Bronchial epithelial cell (primary cell): ENCODE measurements at regions not wholly inside any gene's neighbourhood (a gene's known extent, or its start where the extent isn't known, plus 50 kb on each side); places are given as distances from the start of the nearest gene placed in this dataset.

ENCODE experiments used
- DNase-seq: peaks from one replicate; pipeline ENCODE4 v3.0.0-alpha.2; 2010; ENCODE audit warnings: low read depth
- FAIRE-seq: peaks from 2 replicates; lab custom pipeline; 2011; peaks lifted over from hg19 to GRCh38; lab: Jason Lieb, UNC
- H3K27me3 ChIP-seq: 2 replicates; pipeline ENCODE4 v1.5.1; 2011; ENCODE audit warnings: low read length; ENCODE audit not compliant: control insufficient read depth, insufficient read depth
- H3K36me3 ChIP-seq: 2 replicates; pipeline ENCODE4 v1.5.1; 2011; ENCODE audit warnings: low read length; ENCODE audit not compliant: control insufficient read depth, insufficient read depth
- H3K4me3 ChIP-seq: 2 replicates; pipeline ENCODE4 v1.5.1; 2011; ENCODE audit warnings: mild to moderate bottlenecking, low read depth, low read length, control low read depth
- CTCF ChIP-seq: IDR thresholded peaks from 2 replicates; pipeline ENCODE4 v1.5.1; 2011; ENCODE audit warnings: mild to moderate bottlenecking, moderate library complexity, low read length, control low read depth, inconsistent platforms; ENCODE audit not compliant: insufficient read depth, severe bottlenecking

DNA sequence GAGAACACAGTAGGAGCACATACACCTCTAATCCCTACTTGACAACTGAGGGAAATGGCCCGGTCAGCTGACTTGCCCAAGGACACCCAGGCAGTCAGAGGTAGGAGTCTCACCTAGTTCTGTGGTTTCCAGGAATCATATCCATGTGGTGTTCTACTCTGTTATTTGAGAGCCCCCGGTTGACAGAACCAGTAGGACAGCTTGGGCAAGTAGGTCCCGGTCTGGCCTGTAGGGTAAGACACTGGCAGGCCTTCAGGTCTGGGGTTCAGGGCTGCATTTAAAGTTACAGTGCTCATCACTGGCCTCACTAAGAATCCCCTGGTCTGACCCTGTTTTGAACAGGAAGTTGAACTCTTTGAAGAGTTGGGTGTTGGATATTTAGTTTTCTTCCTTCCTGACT, 476.1 kb downstream of the SHQ1 start:
- DNase-seq, result no peak
- H3K27me3 ChIP-seq, result no peaks in the 10 kb centered on the region
- no peak overlapping the region for H3K4me3 ChIP-seq
- FAIRE-seq, result no peak
- no peaks in the 10 kb centered on the region for H3K36me3 ChIP-seq
- no peak for TF ChIP-seq CTCF

DNA sequence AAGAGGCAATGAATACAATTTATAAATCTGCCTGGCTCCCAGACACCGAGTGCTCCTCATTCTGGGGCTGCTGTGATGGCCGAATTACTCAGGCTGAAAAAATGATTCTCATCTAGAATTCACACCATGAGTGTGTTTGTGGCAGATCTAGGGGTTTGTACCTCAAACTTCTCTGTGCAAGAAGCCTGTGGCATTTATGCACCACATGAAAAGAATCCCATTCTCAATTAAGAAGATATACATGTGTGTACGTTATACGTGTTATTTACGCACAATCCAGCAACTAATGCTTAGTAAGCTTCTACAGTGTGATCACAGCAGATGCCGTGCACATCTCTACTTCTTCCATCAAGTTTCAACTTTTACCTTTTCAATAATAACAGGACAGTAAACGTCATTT, 476.8 kb downstream of the SHQ1 start:
- no peak overlapping the region for H3K4me3 ChIP-seq
- no peak for FAIRE-seq
- H3K36me3 ChIP-seq, result no peaks in the 10 kb centered on the region
- DNase-seq, result no peak
- H3K27me3 ChIP-seq, result no peaks in the 10 kb centered on the region
- no peak for TF ChIP-seq CTCF

GRCh38 chr3:72370947-72371346, 477.3 kb downstream of the SHQ1 start:
- Histone ChIP-seq H3K36me3 (no peaks in the 10 kb centered on the region), H3K27me3 (no peaks in the 10 kb centered on the region), H3K4me3 (no peak overlapping the region)
- no peak for TF ChIP-seq CTCF
- DNase-seq (no peak), FAIRE-seq (no peak)

GRCh38 chr3:72369681-72370080, 478.6 kb downstream of the SHQ1 start:
- FAIRE-seq (no peak), DNase-seq (no peak)
- no peak for TF ChIP-seq CTCF
- H3K27me3 ChIP-seq, result no peaks in the 10 kb centered on the region
- H3K36me3 ChIP-seq, result no peaks in the 10 kb centered on the region
- H3K4me3 ChIP-seq, result no peak overlapping the region

GRCh38 chr3:72368331-72368975, 479.8 kb downstream of the SHQ1 start:
- H3K27me3 ChIP-seq, result no peaks in the 10 kb centered on the region
- FAIRE-seq, result no peak
- no peak overlapping the region for H3K4me3 ChIP-seq
- H3K36me3 ChIP-seq, result no peaks in the 10 kb centered on the region
- no peak for DNase-seq
- TF ChIP-seq CTCF, result no peak

- DNase-seq, result no peak
- Histone ChIP-seq H3K27me3 (no peaks in the 10 kb centered on the region), H3K4me3 (no peak overlapping the region), H3K36me3 (no peaks in the 10 kb centered on the region)
- no peak for TF ChIP-seq CTCF
- no peak for FAIRE-seq
These were observed 486.3 kb downstream of the SHQ1 start for GRCh38 chr3:72361990-72362389.
